MCF 10A (cell line): ENCODE measurements at regions not wholly inside any gene's neighbourhood (a gene's known extent, or its start where the extent isn't known, plus 50 kb on each side); places are given as distances from the start of the nearest gene placed in this dataset.

Experiments used
- BruUV-seq: library from RNA; stranded (reverse); fragments of 400-500 nt; replicated peaks from 2 replicates; lab custom pipeline; 2021; lab: Mats Ljungman, UMichigan
- CTCF ChIA-PET: fragments of 300-600 bp; sonication (Branson Sonifier 250); formaldehyde crosslinking; extraction: SDS; loops from one replicate; lab custom pipeline; 2021; ENCODE audit warnings: antibody characterized with exemption, inconsistent platforms; lab: Yijun Ruan, JAX
- POLR2A ChIA-PET: fragments of 300-600, 350-650 bp; sonication (Branson Sonifier 250); formaldehyde crosslinking; extraction: SDS; loops from one replicate; lab custom pipeline; 2020; ENCODE audit warnings: antibody characterized with exemption, inconsistent platforms; lab: Yijun Ruan, JAX
- DNase-seq: peaks from one replicate; pipeline ENCODE4 v3.0.0-alpha.2; 2018; ENCODE audit not compliant: unreplicated experiment
- H3K27ac Mint-ChIP-seq: one replicate; pipeline ENCODE4 v1.8.0; 2022; ENCODE audit warnings: mild to moderate bottlenecking, low read depth, mixed read lengths; ENCODE audit not compliant: unreplicated experiment
- H3K27me3 Mint-ChIP-seq: one replicate; pipeline ENCODE4 v1.8.0; 2022; ENCODE audit warnings: mixed read lengths; ENCODE audit not compliant: insufficient read depth, unreplicated experiment
- H3K36me3 Mint-ChIP-seq: one replicate; pipeline ENCODE4 v1.8.0; 2022; ENCODE audit warnings: mild to moderate bottlenecking, moderate library complexity, mixed read lengths; ENCODE audit not compliant: insufficient read depth, unreplicated experiment
- H3K4me1 Mint-ChIP-seq: one replicate; pipeline ENCODE4 v1.8.0; 2022; ENCODE audit warnings: mixed read lengths; ENCODE audit not compliant: insufficient read depth, unreplicated experiment
- H3K4me3 Mint-ChIP-seq: one replicate; pipeline ENCODE4 v1.8.0; 2022; ENCODE audit warnings: mild to moderate bottlenecking, moderate library complexity, mixed read lengths; ENCODE audit not compliant: unreplicated experiment
- H3K9me3 Mint-ChIP-seq: one replicate; pipeline ENCODE4 v1.8.0; 2022; ENCODE audit warnings: mixed read lengths; ENCODE audit not compliant: unreplicated experiment
- intact Hi-C: fragments of 100-400 bp; cut with micrococcal nuclease; formaldehyde crosslinking; loops from 2 replicates; pipeline ENCODE4 v1.14.1; 2022
- TF ChIP-seq, protein P1 (sequence below): fragments of 200-600 bp; IDR thresholded peaks from one replicate; pipeline ENCODE4 v1.8.0; 2022; ENCODE audit warnings: antibody characterized with exemption, mild to moderate bottlenecking; ENCODE audit not compliant: unreplicated experiment

DNA sequence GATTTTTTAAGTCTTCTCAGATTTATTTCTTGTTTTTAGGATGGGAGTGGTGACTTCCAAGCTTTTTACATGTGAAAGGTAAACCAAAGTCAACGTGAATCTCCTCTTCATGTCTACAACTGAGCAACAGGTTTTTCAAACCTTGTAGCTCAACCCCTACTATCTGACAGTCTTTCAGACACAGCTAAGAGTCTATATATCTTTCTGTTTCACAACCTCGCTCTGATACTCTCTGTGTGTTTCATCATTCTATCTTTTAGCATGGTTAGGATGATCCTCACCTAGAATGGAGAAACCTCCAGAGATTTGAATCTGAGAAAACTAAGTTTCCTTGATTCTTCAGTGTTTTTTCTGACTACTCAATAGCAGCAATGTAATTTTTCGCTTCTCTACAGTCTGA, 96.1 kb downstream of the EPDR1 start:
- Mint-ChIP-seq H3K4me1 (no peaks in the 10 kb centered on the region), H3K36me3 (no peaks in the 10 kb centered on the region), H3K27me3 (peaks cover 64% of the 10 kb centered on the region), H3K4me3 (no peak overlapping the region), H3K27ac (no peak overlapping the region), H3K9me3 (no peaks in the 10 kb centered on the region)
- ChIA-PET POLR2A (no interaction called here), CTCF (no interaction called here)
- BruUV-seq: no TSS peak
- DNase-seq: no peak
- TF ChIP-seq, protein P1, sequence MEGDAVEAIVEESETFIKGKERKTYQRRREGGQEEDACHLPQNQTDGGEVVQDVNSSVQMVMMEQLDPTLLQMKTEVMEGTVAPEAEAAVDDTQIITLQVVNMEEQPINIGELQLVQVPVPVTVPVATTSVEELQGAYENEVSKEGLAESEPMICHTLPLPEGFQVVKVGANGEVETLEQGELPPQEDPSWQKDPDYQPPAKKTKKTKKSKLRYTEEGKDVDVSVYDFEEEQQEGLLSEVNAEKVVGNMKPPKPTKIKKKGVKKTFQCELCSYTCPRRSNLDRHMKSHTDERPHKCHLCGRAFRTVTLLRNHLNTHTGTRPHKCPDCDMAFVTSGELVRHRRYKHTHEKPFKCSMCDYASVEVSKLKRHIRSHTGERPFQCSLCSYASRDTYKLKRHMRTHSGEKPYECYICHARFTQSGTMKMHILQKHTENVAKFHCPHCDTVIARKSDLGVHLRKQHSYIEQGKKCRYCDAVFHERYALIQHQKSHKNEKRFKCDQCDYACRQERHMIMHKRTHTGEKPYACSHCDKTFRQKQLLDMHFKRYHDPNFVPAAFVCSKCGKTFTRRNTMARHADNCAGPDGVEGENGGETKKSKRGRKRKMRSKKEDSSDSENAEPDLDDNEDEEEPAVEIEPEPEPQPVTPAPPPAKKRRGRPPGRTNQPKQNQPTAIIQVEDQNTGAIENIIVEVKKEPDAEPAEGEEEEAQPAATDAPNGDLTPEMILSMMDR: no peak
- intact Hi-C loops: no loop called here

DNA sequence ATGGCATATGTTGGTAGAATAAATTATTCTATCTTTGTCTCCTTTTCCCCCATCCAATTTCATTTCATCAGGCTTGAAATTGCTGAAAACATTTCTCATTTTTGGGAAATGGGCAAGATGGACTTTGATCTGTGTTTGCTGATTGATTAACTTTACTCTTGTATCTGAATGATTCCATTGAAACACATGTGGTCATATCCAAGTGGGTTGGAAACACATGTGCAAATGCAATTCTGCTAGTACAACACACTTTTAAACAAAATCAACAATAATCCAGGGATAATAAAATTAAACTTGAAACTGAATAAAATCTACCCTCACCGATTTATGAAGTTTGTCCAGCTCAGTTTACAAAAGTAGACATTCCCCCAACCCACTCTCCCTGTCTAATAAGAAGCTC, 96.9 kb downstream of the EPDR1 start:
- intact Hi-C loops: no loop called here
- no peaks in the 10 kb centered on the region for H3K4me1 Mint-ChIP-seq
- TF ChIP-seq, protein P1: no peak
- POLR2A ChIA-PET: no interaction called here
- CTCF ChIA-PET: interaction anchor here (0.8 kb wide), 1 partner anchor 19 kb away, joined by 4 read pairs; no protein-coding TSS in a partner anchor
- H3K36me3 Mint-ChIP-seq: no peaks in the 10 kb centered on the region
- no peaks in the 10 kb centered on the region for H3K9me3 Mint-ChIP-seq
- H3K4me3 Mint-ChIP-seq: no peak overlapping the region
- no peak overlapping the region for H3K27ac Mint-ChIP-seq
- no peak for DNase-seq
- BruUV-seq: no TSS peak
- H3K27me3 Mint-ChIP-seq: peaks cover 57% of the 10 kb centered on the region

DNA sequence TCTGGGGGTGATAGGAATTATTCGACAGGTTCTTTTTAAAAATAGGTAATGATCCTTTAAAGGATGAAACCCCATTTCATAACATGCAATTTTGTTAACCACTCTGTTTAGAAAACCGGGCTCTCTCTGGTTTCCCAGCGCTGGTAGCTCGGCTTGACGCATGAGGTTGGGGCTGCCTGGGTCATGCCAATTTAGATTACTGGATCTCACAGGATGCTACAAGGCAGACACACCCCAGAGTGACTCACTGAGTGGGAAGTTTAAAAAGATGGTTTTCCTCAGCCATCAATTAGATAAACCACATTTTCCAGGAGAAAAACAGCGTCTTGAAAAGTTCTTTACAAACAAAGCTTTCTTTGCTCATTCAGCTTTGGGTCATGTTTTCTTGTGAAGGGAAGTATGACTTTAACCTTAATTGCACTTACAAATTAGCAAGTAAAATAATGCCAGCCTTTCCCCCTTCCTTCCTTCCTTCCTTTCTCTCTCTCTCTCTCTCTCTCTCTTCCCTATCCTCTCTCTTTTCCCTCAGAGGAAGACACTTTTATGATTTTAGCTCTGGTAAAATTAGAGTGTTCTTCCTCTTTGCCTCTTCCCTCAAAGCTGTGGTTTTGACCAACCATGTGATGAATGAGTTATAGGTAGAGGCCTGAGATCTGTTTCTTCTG, 99.8 kb downstream of the EPDR1 start:
- TF ChIP-seq, protein P1: no peak
- no peaks in the 10 kb centered on the region for H3K9me3 Mint-ChIP-seq
- intact Hi-C loops: no loop called here
- DNase-seq: peak; percentile 4
- no TSS peak for BruUV-seq
- ChIA-PET POLR2A (no interaction called here), CTCF (interaction anchor here (0.7 kb wide), 1 partner anchor 907 kb away, joined by 3 read pairs; no protein-coding TSS in a partner anchor)
- H3K27me3 Mint-ChIP-seq: peaks cover 65% of the 10 kb centered on the region
- H3K27ac Mint-ChIP-seq: no peak overlapping the region
- H3K4me3 Mint-ChIP-seq: no peak overlapping the region
- no peaks in the 10 kb centered on the region for H3K4me1 Mint-ChIP-seq
- H3K36me3 Mint-ChIP-seq: no peaks in the 10 kb centered on the region

DNA sequence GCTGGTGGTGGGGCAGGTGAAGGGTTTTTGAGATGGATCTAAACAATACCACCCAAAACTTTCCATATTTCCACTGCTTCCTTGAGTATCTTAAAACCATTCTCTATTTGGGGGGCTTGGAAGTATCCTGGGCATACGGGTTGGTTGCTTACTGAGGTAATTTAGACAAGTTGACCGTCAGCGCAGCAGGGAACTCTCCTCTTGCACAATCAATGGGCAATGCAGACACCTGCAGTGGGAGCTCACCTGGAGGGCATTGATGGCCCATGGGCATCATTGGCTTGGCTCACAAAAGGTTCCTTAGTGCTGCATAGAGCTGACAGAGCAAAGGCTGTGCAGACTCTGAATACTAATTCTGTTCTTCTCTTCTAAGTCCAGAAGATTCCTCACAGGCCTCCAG, 101.5 kb downstream of the EPDR1 start:
- Mint-ChIP-seq H3K36me3 (no peaks in the 10 kb centered on the region), H3K27ac (no peak overlapping the region), H3K4me3 (no peak overlapping the region), H3K9me3 (no peaks in the 10 kb centered on the region), H3K4me1 (no peaks in the 10 kb centered on the region), H3K27me3 (peaks cover 60% of the 10 kb centered on the region)
- no TSS peak for BruUV-seq
- ChIA-PET POLR2A (no interaction called here), CTCF (interaction anchor here (1.9 kb wide), 1 partner anchor 298 kb away, joined by 4 read pairs; no protein-coding TSS in a partner anchor)
- DNase-seq: no peak
- intact Hi-C loops: no loop called here
- TF ChIP-seq, protein P1: no peak
